ENCODE measurements at regions not wholly inside any gene's neighbourhood (a gene's known extent, or its start where the extent isn't known, plus 50 kb on each side); places are given as distances from the start of the nearest gene placed in this dataset.

DNA sequence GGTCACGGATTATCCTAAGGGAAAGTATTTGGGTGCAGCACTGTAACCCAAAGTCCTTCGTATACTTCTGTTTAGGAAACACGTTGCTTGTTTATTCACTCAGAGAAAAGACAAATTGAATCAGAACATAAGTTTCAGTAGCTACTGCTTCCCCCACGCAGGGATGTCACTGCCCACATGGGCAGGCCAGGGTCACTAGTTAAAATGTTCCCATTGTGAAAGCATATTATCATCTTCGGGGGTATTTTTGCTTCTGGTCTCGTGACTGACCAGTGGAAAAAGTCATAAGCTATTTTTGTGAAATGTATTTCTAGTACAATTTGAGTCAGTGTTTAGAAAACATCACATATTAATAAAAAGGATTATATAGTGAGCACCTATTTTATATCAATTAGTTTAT lies 377.8 kb downstream of the PCDH7 start:
- Histone ChIP-seq H3K27me3 (no peaks in the 10 kb centered on the region), H3K27ac (no peak overlapping the region), H3K4me3 (no peak overlapping the region), H3K9me3 (no peaks in the 10 kb centered on the region), H3K4me1 (no peaks in the 10 kb centered on the region), H3K36me3 (no peaks in the 10 kb centered on the region)
- DNase-seq (ENCODE audit: low spot score in 2 of 2): no peak
- 46 to 54% methylated on average over 6 of the region's 6 CpGs for WGBS, 2 donors
- TF ChIP-seq, protein P1, sequence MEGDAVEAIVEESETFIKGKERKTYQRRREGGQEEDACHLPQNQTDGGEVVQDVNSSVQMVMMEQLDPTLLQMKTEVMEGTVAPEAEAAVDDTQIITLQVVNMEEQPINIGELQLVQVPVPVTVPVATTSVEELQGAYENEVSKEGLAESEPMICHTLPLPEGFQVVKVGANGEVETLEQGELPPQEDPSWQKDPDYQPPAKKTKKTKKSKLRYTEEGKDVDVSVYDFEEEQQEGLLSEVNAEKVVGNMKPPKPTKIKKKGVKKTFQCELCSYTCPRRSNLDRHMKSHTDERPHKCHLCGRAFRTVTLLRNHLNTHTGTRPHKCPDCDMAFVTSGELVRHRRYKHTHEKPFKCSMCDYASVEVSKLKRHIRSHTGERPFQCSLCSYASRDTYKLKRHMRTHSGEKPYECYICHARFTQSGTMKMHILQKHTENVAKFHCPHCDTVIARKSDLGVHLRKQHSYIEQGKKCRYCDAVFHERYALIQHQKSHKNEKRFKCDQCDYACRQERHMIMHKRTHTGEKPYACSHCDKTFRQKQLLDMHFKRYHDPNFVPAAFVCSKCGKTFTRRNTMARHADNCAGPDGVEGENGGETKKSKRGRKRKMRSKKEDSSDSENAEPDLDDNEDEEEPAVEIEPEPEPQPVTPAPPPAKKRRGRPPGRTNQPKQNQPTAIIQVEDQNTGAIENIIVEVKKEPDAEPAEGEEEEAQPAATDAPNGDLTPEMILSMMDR (IDR thresholded peaks at IDR 0.05): no peak
- TF ChIP-seq EP300 (IDR thresholded peaks at IDR 0.05) (no peak), POLR2A (IDR thresholded peaks at IDR 0.05) (no peak)

- 75 to 88% methylated on average over 1 of the region's 1 CpG for WGBS, 2 donors
- no peak for TF ChIP-seq POLR2A (IDR thresholded peaks at IDR 0.05)
- TF ChIP-seq, protein P1 (IDR thresholded peaks at IDR 0.05): no peak
- TF ChIP-seq EP300 (IDR thresholded peaks at IDR 0.05): no peak
- H3K27me3 ChIP-seq: no peaks in the 10 kb centered on the region
- H3K9me3 ChIP-seq: no peaks in the 10 kb centered on the region
- no peak overlapping the region for H3K27ac ChIP-seq
- no peaks in the 10 kb centered on the region for H3K4me1 ChIP-seq
- DNase-seq (ENCODE audit: low spot score in 2 of 2): no peak
- H3K4me3 ChIP-seq: no peak overlapping the region
- no peaks in the 10 kb centered on the region for H3K36me3 ChIP-seq
These were observed 380.4 kb downstream of the PCDH7 start for GRCh38 chr4:31100536-31100935.

DNA sequence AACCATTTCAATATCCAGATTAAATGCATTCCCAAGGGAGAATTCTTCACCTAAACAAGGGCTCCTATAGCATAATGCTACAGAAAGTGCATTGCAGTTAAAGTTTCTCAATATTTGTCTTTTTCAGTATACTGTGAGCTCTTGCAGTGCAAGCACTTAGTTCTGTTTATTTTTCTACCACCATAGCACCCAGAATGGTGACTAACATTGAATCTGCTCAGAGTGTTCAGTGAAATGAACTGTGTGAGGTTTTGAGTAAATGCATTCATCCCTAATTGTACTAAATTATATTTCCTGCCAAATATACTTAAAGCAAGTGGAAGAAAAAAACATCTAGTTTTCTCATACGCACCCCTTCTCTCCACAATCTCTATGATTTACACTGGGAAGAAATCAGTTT lies 383.9 kb downstream of the PCDH7 start:
- Histone ChIP-seq H3K9me3 (no peaks in the 10 kb centered on the region), H3K27ac (no peak overlapping the region), H3K4me3 (no peak overlapping the region), H3K27me3 (no peaks in the 10 kb centered on the region), H3K36me3 (no peaks in the 10 kb centered on the region), H3K4me1 (no peaks in the 10 kb centered on the region)
- DNase-seq (ENCODE audit: low spot score in 2 of 2): no peak
- 74 to 79% methylated on average over 1 of the region's 1 CpG for WGBS, 2 donors
- no peak for TF ChIP-seq EP300 (IDR thresholded peaks at IDR 0.05)
- TF ChIP-seq, protein P1 (IDR thresholded peaks at IDR 0.05): no peak
- TF ChIP-seq POLR2A (IDR thresholded peaks at IDR 0.05): no peak

GRCh38 chr4:31104577-31104976 lies 384.4 kb downstream of the PCDH7 start:
- no peak for DNase-seq (ENCODE audit: low spot score in 2 of 2)
- Histone ChIP-seq H3K27ac (no peak overlapping the region), H3K4me1 (no peaks in the 10 kb centered on the region), H3K9me3 (no peaks in the 10 kb centered on the region), H3K4me3 (no peak overlapping the region), H3K27me3 (no peaks in the 10 kb centered on the region), H3K36me3 (no peaks in the 10 kb centered on the region)
- 79 to 88% methylated on average over 3 of the region's 3 CpGs for WGBS, 2 donors
- no peak for TF ChIP-seq EP300 (IDR thresholded peaks at IDR 0.05)
- no peak for TF ChIP-seq POLR2A (IDR thresholded peaks at IDR 0.05)
- TF ChIP-seq, protein P1 (IDR thresholded peaks at IDR 0.05): no peak

GRCh38 chr4:31106419-31106818 lies 386.2 kb downstream of the PCDH7 start:
- Histone ChIP-seq H3K9me3 (no peaks in the 10 kb centered on the region), H3K27ac (no peak overlapping the region), H3K27me3 (no peaks in the 10 kb centered on the region), H3K4me1 (no peaks in the 10 kb centered on the region), H3K4me3 (no peak overlapping the region), H3K36me3 (no peaks in the 10 kb centered on the region)
- DNase-seq (ENCODE audit: low spot score in 2 of 2): no peak
- 47 to 52% methylated on average over 1 of the region's 1 CpG for WGBS, 2 donors
- TF ChIP-seq, protein P1 (IDR thresholded peaks at IDR 0.05): no peak
- TF ChIP-seq POLR2A (IDR thresholded peaks at IDR 0.05) (no peak), EP300 (IDR thresholded peaks at IDR 0.05) (no peak)
